ENCODE measurements at regions not wholly inside any gene's neighbourhood (a gene's known extent, or its start where the extent isn't known, plus 50 kb on each side); places are given as distances from the start of the nearest gene placed in this dataset.

- no peak for TF ChIP-seq CTCF (IDR thresholded peaks at IDR 0.05; ENCODE audit: control extremely low read depth in 1 of 3, insufficient read depth in 1 of 3, low read depth in 1 of 3, low read length in 3 of 3)
- TF ChIP-seq POLR2A (IDR thresholded peaks at IDR 0.05; ENCODE audit: control extremely low read depth in 1 of 2, low read depth in 2 of 2, low read length in 2 of 2) = no peak
- TF ChIP-seq USF2 (IDR thresholded peaks at IDR 0.05; ENCODE audit: low read length) = no peak
- TF ChIP-seq CREB1 (IDR thresholded peaks at IDR 0.05) = no peak
These were observed 1830.9 kb upstream of the PIK3C3 start for GRCh38 chr18:40124107-40124506.

Data from H1 (cell line).